Dedifferentiated amniotic fluid mesenchymal stem cell (primary cell): ENCODE measurements at regions not wholly inside any gene's neighbourhood (a gene's known extent, or its start where the extent isn't known, plus 50 kb on each side); places are given as distances from the start of the nearest gene placed in this dataset.
A peak's percentile ranks its signal among the peaks of the same experiment; 100 is the strongest.

ENCODE experiments used
- DNase-seq: peaks from one replicate; pipeline ENCODE4 v3.0.0-alpha.2; 2016; ENCODE audit errors: extremely low spot score

- DNase-seq, result no peak
These were observed 464.1 kb upstream of the KLF4 start for GRCh38 chr9:107953556-107954125.

GRCh38 chr9:107952773-107953172 is 463.2 kb upstream of the KLF4 start:
- DNase-seq, result no peak

- DNase-seq, result no peak
These were observed 461.9 kb upstream of the KLF4 start for GRCh38 chr9:107951511-107951910.

- DNase-seq, result no peak
These were observed 459.5 kb upstream of the KLF4 start for GRCh38 chr9:107949061-107949460.

GRCh38 chr9:107948601-107949000 is 459.0 kb upstream of the KLF4 start:
- DNase-seq, result no peak

GRCh38 chr9:107948086-107948485 is 458.5 kb upstream of the KLF4 start:
- DNase-seq, result no peak

- no peak for DNase-seq
These were observed 457.0 kb upstream of the KLF4 start for GRCh38 chr9:107946364-107947141.

GRCh38 chr9:107945961-107946360 is 456.4 kb upstream of the KLF4 start:
- DNase-seq, result no peak

- no peak for DNase-seq
These were observed 455.9 kb upstream of the KLF4 start for GRCh38 chr9:107945493-107945892.

GRCh38 chr9:107944387-107944786 is 454.8 kb upstream of the KLF4 start:
- no peak for DNase-seq

GRCh38 chr9:107943901-107944300 is 454.3 kb upstream of the KLF4 start:
- no peak for DNase-seq

- no peak for DNase-seq
These were observed 453.3 kb upstream of the KLF4 start for GRCh38 chr9:107942856-107943255.

- no peak for DNase-seq
These were observed 452.7 kb upstream of the KLF4 start for GRCh38 chr9:107942291-107942690.

GRCh38 chr9:107940616-107941595 is 451.3 kb upstream of the KLF4 start:
- DNase-seq, result no peak

- DNase-seq, result no peak
These were observed 449.3 kb upstream of the KLF4 start for GRCh38 chr9:107938801-107939386.

GRCh38 chr9:107935931-107936330 is 446.4 kb upstream of the KLF4 start:
- DNase-seq, result no peak

- no peak for DNase-seq
These were observed 443.9 kb upstream of the KLF4 start for GRCh38 chr9:107933516-107933915.

- no peak for DNase-seq
These were observed 443.5 kb upstream of the KLF4 start for GRCh38 chr9:107933097-107933496.

GRCh38 chr9:107932601-107933000 is 443.0 kb upstream of the KLF4 start:
- DNase-seq, result no peak

- DNase-seq, result peak; percentile 57
These were observed 442.5 kb upstream of the KLF4 start for GRCh38 chr9:107932046-107932445.

- no peak for DNase-seq
These were observed 441.6 kb upstream of the KLF4 start for GRCh38 chr9:107931071-107931715.

- no peak for DNase-seq
These were observed 439.9 kb upstream of the KLF4 start for GRCh38 chr9:107929443-107929842.
